ENCODE measurements at regions not wholly inside any gene's neighbourhood (a gene's known extent, or its start where the extent isn't known, plus 50 kb on each side); places are given as distances from the start of the nearest gene placed in this dataset.

- 61 to 72% (median 64%) methylated on average over 8 of the region's 8 CpGs for WGBS, 3 donors
- H3K27ac ChIP-seq = no peak overlapping the region
These were observed 99.0 kb upstream of the LARGE1 start for GRCh38 chr22:34019190-34019845.

GRCh38 chr22:34035209-34035608, 114.9 kb upstream of the LARGE1 start:
- 51 to 61% (median 57%) methylated on average over 1 of the region's 1 CpG for WGBS, 3 donors
- Histone ChIP-seq H3K36me3 (no peaks in the 10 kb centered on the region), H3K27ac (no peak overlapping the region), H3K4me1 (ENCODE audit: insufficient read depth) (no peaks in the 10 kb centered on the region), H3K4me3 (no peak overlapping the region), H3K9me3 (no peaks in the 10 kb centered on the region), H3K27me3 (no peaks in the 10 kb centered on the region)
- intact Hi-C loops (cut with DNase I) = no loop called here
- no peak for DNase-seq
- no peak for TF ChIP-seq CTCF (IDR thresholded peaks at IDR 0.05)
- TF ChIP-seq EP300 (IDR thresholded peaks at IDR 0.05) = no peak
- no peak for TF ChIP-seq POLR2A (IDR thresholded peaks at IDR 0.05)

More at GRCh38 chr22:34019190-34019845, 99.0 kb upstream of the LARGE1 start:
- TF ChIP-seq EP300 (IDR thresholded peaks at IDR 0.05) (no peak), POLR2A (IDR thresholded peaks at IDR 0.05) (no peak), CTCF (IDR thresholded peaks at IDR 0.05) (no peak)
- DNase-seq = no peak
- Histone ChIP-seq H3K27me3 (no peaks in the 10 kb centered on the region), H3K36me3 (no peaks in the 10 kb centered on the region), H3K9me3 (no peaks in the 10 kb centered on the region), H3K4me1 (ENCODE audit: insufficient read depth) (no peaks in the 10 kb centered on the region), H3K4me3 (no peak overlapping the region)
- intact Hi-C loops (cut with DNase I) = no loop called here

GRCh38 chr22:34036931-34037330, 116.7 kb upstream of the LARGE1 start:
- DNase-seq = no peak
- no peaks in the 10 kb centered on the region for H3K36me3 ChIP-seq

GRCh38 chr22:34038801-34039555, 118.7 kb upstream of the LARGE1 start:
- intact Hi-C loops (cut with DNase I) = no loop called here
- Histone ChIP-seq H3K4me1 (ENCODE audit: insufficient read depth) (no peaks in the 10 kb centered on the region), H3K27me3 (no peaks in the 10 kb centered on the region), H3K36me3 (no peaks in the 10 kb centered on the region), H3K4me3 (no peak overlapping the region), H3K27ac (no peak overlapping the region), H3K9me3 (no peaks in the 10 kb centered on the region)
- TF ChIP-seq POLR2A (IDR thresholded peaks at IDR 0.05) = no peak
- TF ChIP-seq EP300 (IDR thresholded peaks at IDR 0.05) = no peak
- no peak for TF ChIP-seq CTCF (IDR thresholded peaks at IDR 0.05)
- 57 to 65% (median 64%) methylated on average over 11 of the region's 11 CpGs for WGBS, 3 donors
- DNase-seq = no peak

More at GRCh38 chr22:34036931-34037330, 116.7 kb upstream of the LARGE1 start:
- no peak for TF ChIP-seq CTCF (IDR thresholded peaks at IDR 0.05)
- no peak for TF ChIP-seq POLR2A (IDR thresholded peaks at IDR 0.05)
- TF ChIP-seq EP300 (IDR thresholded peaks at IDR 0.05) = no peak
- Histone ChIP-seq H3K9me3 (no peaks in the 10 kb centered on the region), H3K27me3 (no peaks in the 10 kb centered on the region), H3K4me3 (no peak overlapping the region), H3K27ac (no peak overlapping the region), H3K4me1 (ENCODE audit: insufficient read depth) (no peaks in the 10 kb centered on the region)
- intact Hi-C loops (cut with DNase I) = no loop called here
- 44 to 64% (median 55%) methylated on average over 2 of the region's 2 CpGs for WGBS, 3 donors

Data from ovary (tissue), 7 donors.